Ishikawa (cell line): ENCODE measurements at regions not wholly inside any gene's neighbourhood (a gene's known extent, or its start where the extent isn't known, plus 50 kb on each side); places are given as distances from the start of the nearest gene placed in this dataset.

Source experiments
- CREB1 ChIP-seq: IDR thresholded peaks from 2 replicates; pipeline ENCODE4 v1.6.1; 2012; ENCODE audit warnings: low read depth
- EGR1 ChIP-seq: IDR thresholded peaks from 2 replicates; pipeline ENCODE4 v1.6.1; 2012
- EP300 ChIP-seq: IDR thresholded peaks from 2 replicates; pipeline ENCODE4 v1.6.1; 2012; ENCODE audit warnings: borderline replicate concordance
- FOXM1 ChIP-seq: IDR thresholded peaks from 2 replicates; pipeline ENCODE4 v1.6.1; 2012; ENCODE audit warnings: low read depth, borderline replicate concordance
- RAD21 ChIP-seq: IDR thresholded peaks from 2 replicates; pipeline ENCODE4 v1.6.1; 2012; ENCODE audit warnings: low read depth
- REST ChIP-seq: IDR thresholded peaks from 2 replicates; pipeline ENCODE4 v1.6.1; 2012; ENCODE audit warnings: low read depth, mild to moderate bottlenecking
- TAF1 ChIP-seq: IDR thresholded peaks from 2 replicates; pipeline ENCODE4 v1.6.1; 2012; ENCODE audit warnings: low read depth, mild to moderate bottlenecking
- TEAD4 ChIP-seq: IDR thresholded peaks from 2 replicates; pipeline ENCODE4 v1.6.1; 2012
- YY1 ChIP-seq: IDR thresholded peaks from 2 replicates; pipeline ENCODE4 v1.6.1; 2012; ENCODE audit warnings: low read depth
- TF ChIP-seq, protein P1 (sequence below): IDR thresholded peaks from 2 replicates; pipeline ENCODE4 v1.6.1; 2012

- TF ChIP-seq REST (no peak), YY1 (no peak), EP300 (no peak), RAD21 (no peak), TEAD4 (no peak), CREB1 (no peak), TAF1 (no peak), EGR1 (no peak), FOXM1 (no peak)
- TF ChIP-seq, protein P1, sequence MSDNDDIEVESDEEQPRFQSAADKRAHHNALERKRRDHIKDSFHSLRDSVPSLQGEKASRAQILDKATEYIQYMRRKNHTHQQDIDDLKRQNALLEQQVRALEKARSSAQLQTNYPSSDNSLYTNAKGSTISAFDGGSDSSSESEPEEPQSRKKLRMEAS: no peak
Measured at GRCh38 chr18:34083910-34084535, 140.7 kb downstream of the NOL4 start.
